ENCODE measurements at regions not wholly inside any gene's neighbourhood (a gene's known extent, or its start where the extent isn't known, plus 50 kb on each side); places are given as distances from the start of the nearest gene placed in this dataset.

DNA sequence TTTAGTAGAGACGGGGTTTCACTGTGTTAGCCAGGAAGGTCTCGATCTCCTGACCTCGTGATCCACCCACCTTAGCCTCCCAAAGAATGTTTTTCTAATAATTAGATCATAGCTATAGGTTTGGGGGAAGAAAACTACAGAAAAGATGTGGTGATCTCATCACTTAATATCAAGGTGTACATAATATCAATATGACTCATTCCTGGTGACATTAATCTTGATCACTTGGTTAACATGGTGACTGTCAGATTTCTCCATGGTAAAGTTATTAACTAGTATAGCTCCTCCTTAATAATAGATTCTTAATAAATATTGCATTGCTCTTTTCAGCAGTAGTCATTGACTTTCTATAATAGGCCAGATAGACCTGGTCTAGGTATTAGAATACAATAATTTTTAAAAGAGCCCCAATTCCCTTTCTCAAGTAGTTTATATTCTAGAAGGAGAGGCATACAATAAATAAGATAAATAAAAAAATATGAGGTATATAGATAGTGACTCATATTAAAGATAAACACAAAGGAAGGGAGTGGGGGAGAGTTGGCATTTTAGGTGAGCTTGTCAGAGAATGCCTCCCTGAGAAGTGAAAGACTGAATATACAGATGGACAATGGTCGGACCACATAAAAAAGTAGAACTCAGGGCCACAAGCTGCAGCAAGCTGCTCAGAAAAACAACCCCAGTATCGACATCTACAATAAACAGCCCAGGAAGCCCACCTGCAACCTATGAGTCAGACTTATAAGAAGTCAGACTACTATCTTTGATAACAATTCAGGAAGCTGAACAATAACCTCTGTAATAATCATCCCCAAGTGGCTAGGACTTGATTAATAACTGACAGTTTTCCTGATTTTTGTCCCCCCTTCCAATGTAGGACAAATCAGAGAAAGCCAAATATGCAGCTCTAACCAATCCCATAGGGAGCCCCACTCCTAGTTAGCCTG lies 210.8 kb downstream of the RFC3 start:
- ChIA-PET RAD21 (ENCODE audit: low non-redundant PET in 1 of 2, low total read pairs in 2 of 2, uncharacterized antibody in 2 of 2, unreplicated experiment in 2 of 2) (no interaction called here), POLR2A (no interaction called here)
- no peak for DNase-seq (ENCODE audit: low read depth, low spot score)

More for the DNA sequence above, 210.8 kb downstream of the RFC3 start:
- H3K4me3 ChIP-seq (replicated peaks in 1 of 2; ENCODE audit: low read depth in 1 of 2, low read length in 2 of 2), result no peak overlapping the region
- CTCF ChIA-PET, result no interaction called here
- TF ChIP-seq RAD21 (IDR thresholded peaks at IDR 0.05; ENCODE audit: low read depth), result no peak
- TF ChIP-seq EZH2 (IDR thresholded peaks at IDR 0.05), result no peak
- TF ChIP-seq, protein P1, sequence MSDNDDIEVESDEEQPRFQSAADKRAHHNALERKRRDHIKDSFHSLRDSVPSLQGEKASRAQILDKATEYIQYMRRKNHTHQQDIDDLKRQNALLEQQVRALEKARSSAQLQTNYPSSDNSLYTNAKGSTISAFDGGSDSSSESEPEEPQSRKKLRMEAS (IDR thresholded peaks at IDR 0.05), result no peak
- no peak for TF ChIP-seq CBX3 (IDR thresholded peaks at IDR 0.05; ENCODE audit: low read depth)
- TF ChIP-seq, protein P2, sequence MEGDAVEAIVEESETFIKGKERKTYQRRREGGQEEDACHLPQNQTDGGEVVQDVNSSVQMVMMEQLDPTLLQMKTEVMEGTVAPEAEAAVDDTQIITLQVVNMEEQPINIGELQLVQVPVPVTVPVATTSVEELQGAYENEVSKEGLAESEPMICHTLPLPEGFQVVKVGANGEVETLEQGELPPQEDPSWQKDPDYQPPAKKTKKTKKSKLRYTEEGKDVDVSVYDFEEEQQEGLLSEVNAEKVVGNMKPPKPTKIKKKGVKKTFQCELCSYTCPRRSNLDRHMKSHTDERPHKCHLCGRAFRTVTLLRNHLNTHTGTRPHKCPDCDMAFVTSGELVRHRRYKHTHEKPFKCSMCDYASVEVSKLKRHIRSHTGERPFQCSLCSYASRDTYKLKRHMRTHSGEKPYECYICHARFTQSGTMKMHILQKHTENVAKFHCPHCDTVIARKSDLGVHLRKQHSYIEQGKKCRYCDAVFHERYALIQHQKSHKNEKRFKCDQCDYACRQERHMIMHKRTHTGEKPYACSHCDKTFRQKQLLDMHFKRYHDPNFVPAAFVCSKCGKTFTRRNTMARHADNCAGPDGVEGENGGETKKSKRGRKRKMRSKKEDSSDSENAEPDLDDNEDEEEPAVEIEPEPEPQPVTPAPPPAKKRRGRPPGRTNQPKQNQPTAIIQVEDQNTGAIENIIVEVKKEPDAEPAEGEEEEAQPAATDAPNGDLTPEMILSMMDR (IDR thresholded peaks at IDR 0.05 in 2 of 3, conservative IDR thresholded peaks at IDR 0.05 in 1 of 3; ENCODE audit: borderline replicate concordance in 1 of 3, insufficient read depth in 1 of 3, low read depth in 2 of 3, low read length in 2 of 3), result no peak
- TF ChIP-seq FOSL1 (IDR thresholded peaks at IDR 0.05; ENCODE audit: low read depth), result no peak
- no peak for TF ChIP-seq TCF7L2 (IDR thresholded peaks at IDR 0.05; ENCODE audit: borderline replicate concordance, extremely low read depth, insufficient read depth, insufficient read length)
- no peak for TF ChIP-seq SP1 (IDR thresholded peaks at IDR 0.05; ENCODE audit: low read depth)
- TF ChIP-seq ZNF274 (IDR thresholded peaks at IDR 0.05; ENCODE audit: low read depth, low read length), result no peak
- H3K9me2 ChIP-seq (ENCODE audit: insufficient read depth), result no peaks in the 10 kb centered on the region
- H4K20me1 ChIP-seq (ENCODE audit: insufficient read depth), result no peaks in the 10 kb centered on the region
- BruUV-seq (replicated peaks), result no TSS peak
- H3K9ac ChIP-seq (ENCODE audit: low read length), result no peak overlapping the region
- H3K36me3 ChIP-seq (ENCODE audit: control insufficient read depth in 1 of 2, insufficient read depth in 2 of 2, low read length in 2 of 2), result no peaks in the 10 kb centered on the region
- no peaks in the 10 kb centered on the region; a peak in 1 of 4 replicates for H3K9me3 ChIP-seq (ENCODE audit: control insufficient read depth in 1 of 2, insufficient read depth in 1 of 2, low read depth in 1 of 2, low read length in 2 of 2)
- no peak overlapping the region for H3K27ac ChIP-seq (ENCODE audit: low read depth, low read length)
- no peaks in the 10 kb centered on the region for H3K27me3 ChIP-seq (ENCODE audit: insufficient read depth, low read length)
- no peak overlapping the region for H2AFZ ChIP-seq (ENCODE audit: low read depth, low read length, poor library complexity, severe bottlenecking)
- peaks cover 0 to 14% of the 10 kb centered on the region in 2 experiments; a peak in 2 of 4 replicates for H3K4me1 ChIP-seq (ENCODE audit: control insufficient read depth in 1 of 2, insufficient read depth in 2 of 2, low read length in 2 of 2)
- H3K79me2 ChIP-seq (ENCODE audit: insufficient read depth, low read length), result no peaks in the 10 kb centered on the region
- intact Hi-C loops (cut with micrococcal nuclease), result no loop called here
- ATAC-seq, result no peak
- H3K4me2 ChIP-seq (ENCODE audit: low read length), result no peak overlapping the region
